DOHH2 (cell line): ENCODE measurements at regions not wholly inside any gene's neighbourhood (a gene's known extent, or its start where the extent isn't known, plus 50 kb on each side); places are given as distances from the start of the nearest gene placed in this dataset.

ENCODE experiments used
- H3F3A ChIP-seq: fragments of 200-600 bp; sonication (generic), shearing (Covaris generic); 2 replicates; pipeline ENCODE4 v1.6.0; 2016; ENCODE audit warnings: antibody characterized with exemption, mild to moderate bottlenecking; ENCODE audit not compliant: control insufficient read depth, insufficient read depth
- H3K27ac ChIP-seq: fragments of 200-600 bp; sonication (generic); 2 replicates; pipeline ENCODE4 v1.5.1; 2014; ENCODE audit warnings: low read depth, mild to moderate bottlenecking, low read length, moderate library complexity
- H3K27me3 ChIP-seq: fragments of 200-600 bp; sonication (generic); 2 replicates; pipeline ENCODE4 v1.6.1; 2014; ENCODE audit warnings: mild to moderate bottlenecking, low read length, mixed read lengths; ENCODE audit not compliant: control insufficient read depth
- H3K36me3 ChIP-seq: fragments of 200-600 bp; sonication (generic); 2 replicates; pipeline ENCODE4 v1.6.1; 2014; ENCODE audit warnings: mild to moderate bottlenecking, low read length, moderate library complexity, mixed read lengths; ENCODE audit not compliant: control insufficient read depth
- H3K4me1 ChIP-seq: fragments of 200-600 bp; sonication (generic); 2 replicates; pipeline ENCODE4 v1.6.1; 2014; ENCODE audit warnings: mild to moderate bottlenecking, low read length, mixed read lengths; ENCODE audit not compliant: control insufficient read depth
- H3K4me2 ChIP-seq: fragments of 200-600 bp; sonication (generic); 2 replicates; pipeline ENCODE4 v1.6.0; 2014; ENCODE audit warnings: mild to moderate bottlenecking, low read length, moderate library complexity
- H3K4me3 ChIP-seq: fragments of 200-600 bp; sonication (generic); 2 replicates; pipeline ENCODE4 v1.5.1; 2014; ENCODE audit warnings: mild to moderate bottlenecking, low read length, mixed read lengths
- H3K79me2 ChIP-seq: fragments of 200-600 bp; sonication (generic); 2 replicates; pipeline ENCODE4 v1.6.1; 2014; ENCODE audit warnings: mild to moderate bottlenecking, low read length, mixed read lengths; ENCODE audit not compliant: control insufficient read depth
- H3K9me2 ChIP-seq: fragments of 200-600 bp; sonication (generic); replicated peaks from 2 replicates; pipeline ENCODE4 v1.6.1; 2014; ENCODE audit warnings: mild to moderate bottlenecking, low read length, mixed read lengths; ENCODE audit not compliant: control insufficient read depth
- H3K9me3 ChIP-seq: fragments of 200-600 bp; sonication (generic); 2 replicates; pipeline ENCODE4 v1.6.1; 2014; ENCODE audit warnings: antibody characterized with exemption, low read length, mixed read lengths; ENCODE audit not compliant: control insufficient read depth, insufficient read depth
- H4K20me1 ChIP-seq: fragments of 200-600 bp; sonication (generic); 2 replicates; pipeline ENCODE4 v1.6.0; 2014; ENCODE audit warnings: low read depth, mild to moderate bottlenecking, antibody characterized with exemption, low read length, moderate library complexity; ENCODE audit not compliant: control insufficient read depth, insufficient read depth
- CTCF ChIP-seq: fragments of 200-600 bp; sonication (generic); IDR thresholded peaks from one replicate; pipeline ENCODE4 v1.5.1; 2014; ENCODE audit warnings: antibody characterized with exemption, mild to moderate bottlenecking, low read depth, low read length; ENCODE audit not compliant: poor library complexity, severe bottlenecking
- EZH2phosphoT487 ChIP-seq: fragments of 200-600 bp; sonication (generic); IDR thresholded peaks from 2 replicates; pipeline ENCODE4 v1.6.1; 2017; ENCODE audit warnings: borderline replicate concordance, mild to moderate bottlenecking, antibody characterized with exemption, low read length, moderate library complexity, mixed read lengths

- Histone ChIP-seq H3K36me3 (no peaks in the 10 kb centered on the region), H3K27ac (no peak overlapping the region), H3K9me2 (no peaks in the 10 kb centered on the region), H3K4me1 (no peaks in the 10 kb centered on the region), H3F3A (no peaks in the 10 kb centered on the region), H3K9me3 (no peaks in the 10 kb centered on the region), H4K20me1 (no peaks in the 10 kb centered on the region), H3K27me3 (no peaks in the 10 kb centered on the region), H3K4me2 (no peak overlapping the region), H3K79me2 (no peaks in the 10 kb centered on the region), H3K4me3 (no peak overlapping the region)
- TF ChIP-seq EZH2phosphoT487 (no peak), CTCF (no peak)
These were observed 230.8 kb upstream of the SMIM21 start for GRCh38 chr18:75658330-75658729.

GRCh38 chr18:75656563-75657247 lies 229.2 kb upstream of the SMIM21 start:
- H4K20me1 ChIP-seq: no peaks in the 10 kb centered on the region
- H3K36me3 ChIP-seq: no peaks in the 10 kb centered on the region
- H3K9me3 ChIP-seq: no peaks in the 10 kb centered on the region
- H3K27ac ChIP-seq: no peak overlapping the region
- no peaks in the 10 kb centered on the region for H3K9me2 ChIP-seq
- no peak for TF ChIP-seq CTCF
- TF ChIP-seq EZH2phosphoT487: no peak
- H3F3A ChIP-seq: no peaks in the 10 kb centered on the region
- H3K27me3 ChIP-seq: no peaks in the 10 kb centered on the region
- H3K4me1 ChIP-seq: no peaks in the 10 kb centered on the region
- H3K79me2 ChIP-seq: no peaks in the 10 kb centered on the region
- no peak overlapping the region for H3K4me2 ChIP-seq
- H3K4me3 ChIP-seq: no peak overlapping the region

- no peak overlapping the region for H3K27ac ChIP-seq
- H3K79me2 ChIP-seq: no peaks in the 10 kb centered on the region
- H3K27me3 ChIP-seq: no peaks in the 10 kb centered on the region
- H3K4me2 ChIP-seq: no peak overlapping the region
- TF ChIP-seq CTCF (no peak), EZH2phosphoT487 (no peak)
- H3K4me1 ChIP-seq: no peaks in the 10 kb centered on the region
- no peaks in the 10 kb centered on the region for H3K36me3 ChIP-seq
- no peaks in the 10 kb centered on the region for H3K9me2 ChIP-seq
- no peaks in the 10 kb centered on the region for H3K9me3 ChIP-seq
- no peaks in the 10 kb centered on the region for H3F3A ChIP-seq
- H3K4me3 ChIP-seq: no peak overlapping the region
- H4K20me1 ChIP-seq: no peaks in the 10 kb centered on the region
These were observed 228.5 kb upstream of the SMIM21 start for GRCh38 chr18:75656035-75656434.
